ENCODE measurements at regions not wholly inside any gene's neighbourhood (a gene's known extent, or its start where the extent isn't known, plus 50 kb on each side); places are given as distances from the start of the nearest gene placed in this dataset.

GRCh38 chr5:98504505-98504904 is 269.0 kb upstream of the RGMB start:
- WGBS (ENCODE audit: extremely low coverage, insufficient coverage, insufficient read length): no CpG with 5 or more reads among the region's 2 CpGs
- Histone ChIP-seq H3K4ac (ENCODE audit: low read depth, low read length) (no peak overlapping the region), H2BK12ac (ENCODE audit: low read length) (no peak overlapping the region)

GRCh38 chr5:98510143-98510985 is 263.1 kb upstream of the RGMB start:
- WGBS (ENCODE audit: extremely low coverage, insufficient coverage, insufficient read length): no CpG with 5 or more reads among the region's 10 CpGs
- no peak overlapping the region for H4K12ac ChIP-seq (ENCODE audit: low read depth, low read length)

More at GRCh38 chr5:98504505-98504904, 269.0 kb upstream of the RGMB start:
- DNase-seq: no peak
- no peak overlapping the region for H2AK5ac ChIP-seq (ENCODE audit: low read length)
- no peak overlapping the region for H4K12ac ChIP-seq (ENCODE audit: low read depth, low read length)
- no peak overlapping the region for H3K4me3 ChIP-seq (ENCODE audit: low read depth, low read length)
- H2AFZ ChIP-seq (ENCODE audit: insufficient read depth, low read length, poor library complexity): no peak overlapping the region
- no peak overlapping the region for H3K27ac ChIP-seq (ENCODE audit: low read depth, low read length)
- no peak overlapping the region for H3K23ac ChIP-seq (ENCODE audit: low read length)
- no peak overlapping the region for H2BK120ac ChIP-seq (ENCODE audit: insufficient read depth, low read length, poor library complexity)
- no peaks in the 10 kb centered on the region for H3K27me3 ChIP-seq (ENCODE audit: insufficient read depth, low read length)
- H3K14ac ChIP-seq (ENCODE audit: low read length): no peak overlapping the region
- no peak overlapping the region for H4K8ac ChIP-seq (ENCODE audit: low read depth, low read length)
- no peaks in the 10 kb centered on the region for H3K4me1 ChIP-seq (ENCODE audit: control insufficient read depth in 1 of 2, insufficient read depth in 2 of 2, low read length in 2 of 2)
- no peak overlapping the region for H3K4me2 ChIP-seq (ENCODE audit: low read length)
- no peaks in the 10 kb centered on the region for H3K79me1 ChIP-seq (ENCODE audit: low read length)
- no peak overlapping the region for H3K9ac ChIP-seq (ENCODE audit: low read length)
- no peak overlapping the region for H2BK5ac ChIP-seq (ENCODE audit: low read depth, low read length, poor library complexity)
- no peak overlapping the region for H3K18ac ChIP-seq (ENCODE audit: low read length)
- no peaks in the 10 kb centered on the region for H3K36me3 ChIP-seq (ENCODE audit: control insufficient read depth in 1 of 2, insufficient read depth in 2 of 2, low read length in 2 of 2)
- H3K9me3 ChIP-seq (ENCODE audit: insufficient read depth, low read depth, low read length): no peaks in the 10 kb centered on the region
- no peak overlapping the region for H4K91ac ChIP-seq (ENCODE audit: low read depth, low read length)
- no peaks in the 10 kb centered on the region for H3K79me2 ChIP-seq (ENCODE audit: control insufficient read depth, insufficient read depth, low read length, poor library complexity)

GRCh38 chr5:98513380-98513779 is 260.1 kb upstream of the RGMB start:
- H3K18ac ChIP-seq (ENCODE audit: low read length): no peak overlapping the region
- WGBS (ENCODE audit: extremely low coverage, insufficient coverage, insufficient read length): no CpG with 5 or more reads among the region's 4 CpGs
- no peak overlapping the region for H3K23ac ChIP-seq (ENCODE audit: low read length)
- no peak overlapping the region for H2BK120ac ChIP-seq (ENCODE audit: insufficient read depth, low read length, poor library complexity)
- H3K14ac ChIP-seq (ENCODE audit: low read length): no peak overlapping the region
- H3K4me1 ChIP-seq (ENCODE audit: control insufficient read depth in 1 of 2, insufficient read depth in 2 of 2, low read length in 2 of 2): peaks cover 0 to 2% of the 10 kb centered on the region in 2 experiments
- H2AFZ ChIP-seq (ENCODE audit: insufficient read depth, low read length, poor library complexity): no peak overlapping the region
- no peaks in the 10 kb centered on the region for H3K36me3 ChIP-seq (ENCODE audit: control insufficient read depth in 1 of 2, insufficient read depth in 2 of 2, low read length in 2 of 2)
- no peak overlapping the region for H4K91ac ChIP-seq (ENCODE audit: low read depth, low read length)
- DNase-seq: no peak
- H4K8ac ChIP-seq (ENCODE audit: low read depth, low read length): no peak overlapping the region
- no peak overlapping the region for H3K27ac ChIP-seq (ENCODE audit: low read depth, low read length)
- no peak overlapping the region for H3K9ac ChIP-seq (ENCODE audit: low read length)
- no peak overlapping the region for H2BK5ac ChIP-seq (ENCODE audit: low read depth, low read length, poor library complexity)
- H3K4ac ChIP-seq (ENCODE audit: low read depth, low read length): no peak overlapping the region
- no peaks in the 10 kb centered on the region for H3K79me1 ChIP-seq (ENCODE audit: low read length)
- H3K9me3 ChIP-seq (ENCODE audit: insufficient read depth, low read depth, low read length): no peaks in the 10 kb centered on the region
- H4K12ac ChIP-seq (ENCODE audit: low read depth, low read length): no peak overlapping the region
- H3K27me3 ChIP-seq (ENCODE audit: insufficient read depth, low read length): no peaks in the 10 kb centered on the region
- H3K4me3 ChIP-seq (ENCODE audit: low read depth, low read length): no peak overlapping the region
- H3K4me2 ChIP-seq (ENCODE audit: low read length): no peak overlapping the region
- no peak overlapping the region for H2BK12ac ChIP-seq (ENCODE audit: low read length)
- H3K79me2 ChIP-seq (ENCODE audit: control insufficient read depth, insufficient read depth, low read length, poor library complexity): no peaks in the 10 kb centered on the region
- H2AK5ac ChIP-seq (ENCODE audit: low read length): no peak overlapping the region

More at GRCh38 chr5:98510143-98510985, 263.1 kb upstream of the RGMB start:
- Histone ChIP-seq H3K36me3 (ENCODE audit: control insufficient read depth in 1 of 2, insufficient read depth in 2 of 2, low read length in 2 of 2) (no peaks in the 10 kb centered on the region), H3K9ac (ENCODE audit: low read length) (no peak overlapping the region), H3K18ac (ENCODE audit: low read length) (no peak overlapping the region), H3K4me1 (ENCODE audit: control insufficient read depth in 1 of 2, insufficient read depth in 2 of 2, low read length in 2 of 2) (peaks cover 0 to 2% of the 10 kb centered on the region in 2 experiments), H2AFZ (ENCODE audit: insufficient read depth, low read length, poor library complexity) (no peak overlapping the region), H3K23ac (ENCODE audit: low read length) (no peak overlapping the region), H2BK5ac (ENCODE audit: low read depth, low read length, poor library complexity) (no peak overlapping the region), H4K8ac (ENCODE audit: low read depth, low read length) (no peak overlapping the region), H4K91ac (ENCODE audit: low read depth, low read length) (no peak overlapping the region), H2BK12ac (ENCODE audit: low read length) (no peak overlapping the region), H3K4me2 (ENCODE audit: low read length) (no peak overlapping the region), H3K79me1 (ENCODE audit: low read length) (no peaks in the 10 kb centered on the region), H3K9me3 (ENCODE audit: insufficient read depth, low read depth, low read length) (no peaks in the 10 kb centered on the region), H3K79me2 (ENCODE audit: control insufficient read depth, insufficient read depth, low read length, poor library complexity) (no peaks in the 10 kb centered on the region), H3K4me3 (ENCODE audit: low read depth, low read length) (no peak overlapping the region), H3K4ac (ENCODE audit: low read depth, low read length) (no peak overlapping the region), H3K14ac (ENCODE audit: low read length) (no peak overlapping the region), H3K27me3 (ENCODE audit: insufficient read depth, low read length) (no peaks in the 10 kb centered on the region), H3K27ac (ENCODE audit: low read depth, low read length) (no peak overlapping the region), H2AK5ac (ENCODE audit: low read length) (no peak overlapping the region), H2BK120ac (ENCODE audit: insufficient read depth, low read length, poor library complexity) (no peak overlapping the region)
- no peak for DNase-seq

DNA sequence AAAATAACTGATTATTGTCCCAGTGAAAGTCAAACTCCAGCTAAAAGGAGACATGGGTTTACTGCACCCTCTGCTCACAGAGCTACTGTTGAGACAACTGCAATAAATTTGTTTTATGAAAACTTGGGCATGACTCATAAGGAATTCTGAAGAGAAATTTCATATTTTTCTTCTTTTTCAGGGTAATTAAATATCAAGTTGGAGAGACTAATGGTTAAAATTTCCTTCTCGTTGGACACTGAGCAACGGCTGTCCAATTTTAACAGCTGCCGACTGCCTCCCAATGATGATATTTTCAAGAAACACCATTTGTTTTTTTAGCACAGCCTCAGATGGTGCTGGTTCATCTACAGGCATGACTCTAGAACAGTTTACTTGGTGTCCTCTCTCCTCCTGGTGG is 259.2 kb upstream of the RGMB start:
- no peak overlapping the region for H4K91ac ChIP-seq (ENCODE audit: low read depth, low read length)
- peaks cover 0 to 2% of the 10 kb centered on the region in 2 experiments for H3K4me1 ChIP-seq (ENCODE audit: control insufficient read depth in 1 of 2, insufficient read depth in 2 of 2, low read length in 2 of 2)
- no peak overlapping the region for H3K9ac ChIP-seq (ENCODE audit: low read length)
- no peaks in the 10 kb centered on the region for H3K79me1 ChIP-seq (ENCODE audit: low read length)
- H2BK12ac ChIP-seq (ENCODE audit: low read length): no peak overlapping the region
- H3K23ac ChIP-seq (ENCODE audit: low read length): no peak overlapping the region
- H3K4ac ChIP-seq (ENCODE audit: low read depth, low read length): no peak overlapping the region
- no peak for DNase-seq
- H2BK120ac ChIP-seq (ENCODE audit: insufficient read depth, low read length, poor library complexity): no peak overlapping the region
- H3K79me2 ChIP-seq (ENCODE audit: control insufficient read depth, insufficient read depth, low read length, poor library complexity): no peaks in the 10 kb centered on the region
- WGBS (ENCODE audit: extremely low coverage, insufficient coverage, insufficient read length): no CpG with 5 or more reads among the region's 3 CpGs
- no peak overlapping the region for H3K4me3 ChIP-seq (ENCODE audit: low read depth, low read length)
- no peak overlapping the region for H3K14ac ChIP-seq (ENCODE audit: low read length)
- H4K8ac ChIP-seq (ENCODE audit: low read depth, low read length): no peak overlapping the region
- no peak overlapping the region for H3K4me2 ChIP-seq (ENCODE audit: low read length)
- no peaks in the 10 kb centered on the region for H3K9me3 ChIP-seq (ENCODE audit: insufficient read depth, low read depth, low read length)
- H3K27ac ChIP-seq (ENCODE audit: low read depth, low read length): no peak overlapping the region
- H4K12ac ChIP-seq (ENCODE audit: low read depth, low read length): no peak overlapping the region
- no peaks in the 10 kb centered on the region for H3K27me3 ChIP-seq (ENCODE audit: insufficient read depth, low read length)
- no peak overlapping the region for H3K18ac ChIP-seq (ENCODE audit: low read length)
- no peak overlapping the region for H2AFZ ChIP-seq (ENCODE audit: insufficient read depth, low read length, poor library complexity)
- no peak overlapping the region for H2AK5ac ChIP-seq (ENCODE audit: low read length)
- H3K36me3 ChIP-seq (ENCODE audit: control insufficient read depth in 1 of 2, insufficient read depth in 2 of 2, low read length in 2 of 2): no peaks in the 10 kb centered on the region
- no peak overlapping the region for H2BK5ac ChIP-seq (ENCODE audit: low read depth, low read length, poor library complexity)
